ENCODE measurements at regions not wholly inside any gene's neighbourhood (a gene's known extent, or its start where the extent isn't known, plus 50 kb on each side); places are given as distances from the start of the nearest gene placed in this dataset.
A peak's percentile ranks its signal among the peaks of the same experiment; 100 is the strongest.
"Not testable (repeated sequence)": the region's sequence is repeated elsewhere in the genome, so short reads cannot be mapped to it uniquely, and the experiment has no call there.

DNA sequence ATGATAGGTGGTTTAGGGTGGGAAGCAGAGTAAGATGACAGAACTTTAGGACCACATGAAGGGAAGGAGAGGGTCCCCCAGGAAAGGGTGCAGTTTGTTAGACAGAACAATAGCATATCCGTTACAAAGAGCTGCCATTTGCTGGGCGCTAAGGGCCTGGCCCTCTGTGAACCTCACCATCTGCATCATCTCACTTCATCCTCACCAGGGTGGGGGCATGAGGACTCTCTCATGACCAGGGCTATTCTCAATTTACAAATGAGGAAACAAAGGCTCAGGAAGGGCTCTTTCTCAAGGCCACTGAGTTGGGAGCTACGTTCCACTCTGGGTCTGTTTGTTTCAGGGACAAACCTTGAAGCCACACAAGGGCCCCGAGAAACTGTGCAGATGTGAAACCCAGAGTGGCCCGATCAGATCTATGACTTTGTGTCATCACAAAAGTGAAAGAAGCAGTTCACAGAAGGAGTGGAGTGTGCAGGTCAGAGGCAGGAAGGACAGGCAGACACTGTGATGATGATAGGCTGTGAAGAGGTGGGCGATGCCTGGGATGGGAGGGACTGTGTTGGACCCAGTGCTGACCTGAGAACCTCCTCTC lies 304.8 kb upstream of the PLGLB2 start:
- WGBS, 2 donors (ENCODE audit: low coverage in 1 of 2) = 81% methylated on average over 5 of the region's 6 CpGs; no CpG with 5 or more reads in 1 of the 2 donors
- DNase-seq; H3K9me3 ChIP-seq; H3K27ac ChIP-seq; H3K36me3 ChIP-seq; in situ Hi-C loops (cut with MboI; ENCODE audit: low pct_ligation_motif_present in 1 of 4, low pct_unique_long_range_greater_than_20kb in 1 of 4, low sequenced_read_pairs in 3 of 4); H3K27me3 ChIP-seq; H3K4me3 ChIP-seq; H3K4me1 ChIP-seq; intact Hi-C loops (cut with DNase I; ENCODE audit: low total_unique reads): not testable (repeated sequence)

DNA sequence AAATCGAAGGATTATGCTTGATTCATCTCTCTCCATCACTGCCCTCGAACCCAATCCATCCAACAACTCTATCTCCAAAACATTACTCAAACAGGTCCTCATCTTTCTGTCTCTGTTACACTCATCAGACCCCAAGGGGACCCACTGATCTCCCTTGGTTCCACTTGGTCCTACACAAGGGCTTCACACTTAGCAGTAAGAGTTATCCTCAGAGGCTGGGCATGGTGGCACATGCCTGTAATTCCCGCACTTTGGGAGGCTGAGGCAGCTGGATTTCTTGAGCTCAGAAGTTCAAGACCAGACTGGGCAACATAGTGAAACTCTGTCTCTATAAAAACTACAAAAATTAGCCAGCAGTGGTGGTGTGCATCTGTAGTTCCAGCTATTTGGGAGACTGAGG lies 302.9 kb upstream of the PLGLB2 start:
- WGBS, 2 donors (ENCODE audit: low coverage in 1 of 2) = 58 to 67% methylated on average over 1 to 3 of the region's 3 CpGs
- H3K27me3 ChIP-seq; intact Hi-C loops (cut with DNase I; ENCODE audit: low total_unique reads); H3K36me3 ChIP-seq; H3K4me3 ChIP-seq; DNase-seq; H3K9me3 ChIP-seq; H3K4me1 ChIP-seq; H3K27ac ChIP-seq; in situ Hi-C loops (cut with MboI; ENCODE audit: low pct_ligation_motif_present in 1 of 4, low pct_unique_long_range_greater_than_20kb in 1 of 4, low sequenced_read_pairs in 3 of 4): not testable (repeated sequence)

DNA sequence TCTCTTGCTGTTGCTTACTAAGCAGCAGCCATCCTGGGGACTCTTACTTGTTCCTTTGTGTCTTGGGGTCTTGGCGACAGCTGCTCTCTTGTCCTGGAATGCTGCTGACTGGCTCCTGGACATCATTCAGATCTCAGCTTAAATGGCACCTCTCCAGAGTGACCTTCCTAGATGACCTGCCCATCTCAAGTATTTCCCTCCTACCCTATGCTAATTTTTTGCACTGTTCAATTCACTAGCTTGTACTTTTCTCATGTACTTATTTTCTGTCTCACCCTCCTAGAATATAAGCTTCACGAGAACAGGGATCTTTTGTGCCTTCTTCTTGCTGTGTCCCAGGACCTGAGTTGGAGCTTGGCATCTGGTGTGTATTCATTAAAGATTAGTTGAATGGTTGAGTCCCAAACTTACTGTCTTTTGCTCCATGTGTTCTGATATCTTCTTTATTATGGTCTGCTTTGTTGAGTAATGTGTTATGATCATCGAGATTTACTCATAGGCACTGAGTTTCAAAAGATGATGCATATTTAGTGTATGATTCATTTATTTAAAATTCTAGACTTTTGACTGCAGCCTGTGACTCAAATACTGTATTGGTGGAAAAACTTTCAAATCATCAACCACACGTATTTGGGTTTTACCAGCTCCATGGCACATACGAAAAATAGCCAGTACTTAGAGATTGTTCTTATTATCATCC lies 302.1 kb upstream of the PLGLB2 start:
- H3K4me1 ChIP-seq; H3K4me3 ChIP-seq; intact Hi-C loops (cut with DNase I; ENCODE audit: low total_unique reads); DNase-seq; H3K36me3 ChIP-seq; H3K27me3 ChIP-seq; H3K9me3 ChIP-seq; in situ Hi-C loops (cut with MboI; ENCODE audit: low pct_ligation_motif_present in 1 of 4, low pct_unique_long_range_greater_than_20kb in 1 of 4, low sequenced_read_pairs in 3 of 4); H3K27ac ChIP-seq: not testable (repeated sequence)
- WGBS, 2 donors (ENCODE audit: low coverage in 1 of 2) = 50 to 67% methylated on average over 1 of the region's 5 CpGs

DNA sequence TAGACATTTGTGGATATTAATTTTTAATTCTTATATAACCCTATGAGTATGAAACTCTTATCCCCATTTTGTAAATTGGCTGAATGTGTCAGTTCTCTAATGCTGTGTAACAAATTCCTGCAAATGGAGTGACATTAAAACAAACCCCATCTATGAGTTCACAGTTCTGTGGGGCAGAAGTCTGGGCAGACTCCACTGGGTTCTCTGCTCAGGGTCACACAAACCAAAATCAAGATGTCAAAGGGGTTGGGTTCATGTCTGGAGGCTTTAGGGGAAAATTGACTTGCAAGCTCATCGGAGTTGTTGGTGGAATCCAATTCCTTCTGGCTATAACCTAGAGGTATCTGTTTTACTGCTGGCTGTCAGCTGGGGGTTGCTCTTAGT lies 301.6 kb upstream of the PLGLB2 start:
- 40% methylated on average over 1 of the region's 1 CpG; no CpG with 5 or more reads in 1 of the 2 donors for WGBS, 2 donors (ENCODE audit: low coverage in 1 of 2)
- H3K4me3 ChIP-seq; intact Hi-C loops (cut with DNase I; ENCODE audit: low total_unique reads); H3K27ac ChIP-seq; DNase-seq; H3K36me3 ChIP-seq; H3K27me3 ChIP-seq; H3K9me3 ChIP-seq; H3K4me1 ChIP-seq; in situ Hi-C loops (cut with MboI; ENCODE audit: low pct_ligation_motif_present in 1 of 4, low pct_unique_long_range_greater_than_20kb in 1 of 4, low sequenced_read_pairs in 3 of 4): not testable (repeated sequence)

DNA sequence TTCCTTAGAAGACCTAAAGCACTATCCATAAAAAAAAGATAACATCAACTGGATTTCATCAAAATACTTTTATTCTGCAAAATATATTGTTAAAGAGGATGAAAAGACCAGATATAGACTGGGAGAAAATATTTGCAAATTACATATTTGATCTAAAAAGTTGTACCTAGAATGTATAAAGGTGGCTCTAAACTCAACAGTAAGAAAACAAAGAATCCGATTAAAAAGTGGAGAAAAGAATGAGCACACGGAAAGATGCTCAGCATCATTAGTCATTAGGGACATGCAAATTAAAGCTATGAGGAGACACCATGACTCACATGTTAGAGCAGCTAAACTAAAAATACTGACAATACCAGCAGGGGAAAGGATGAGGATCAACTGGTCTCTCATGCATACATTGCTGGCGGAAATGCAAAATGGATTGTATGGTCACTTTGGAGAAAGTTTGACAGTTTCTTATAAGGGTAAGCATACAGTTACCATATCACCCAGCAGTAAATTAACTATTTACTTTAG lies 298.4 kb upstream of the PLGLB2 start:
- in situ Hi-C loops (cut with MboI; ENCODE audit: low pct_ligation_motif_present in 1 of 4, low pct_unique_long_range_greater_than_20kb in 1 of 4, low sequenced_read_pairs in 3 of 4); H3K27me3 ChIP-seq; DNase-seq; H3K4me3 ChIP-seq; H3K27ac ChIP-seq; H3K4me1 ChIP-seq; H3K36me3 ChIP-seq; H3K9me3 ChIP-seq; intact Hi-C loops (cut with DNase I; ENCODE audit: low total_unique reads): not testable (repeated sequence)
- WGBS, 2 donors (ENCODE audit: low coverage in 1 of 2) = 82 to 93% methylated on average over 2 of the region's 3 CpGs

DNA sequence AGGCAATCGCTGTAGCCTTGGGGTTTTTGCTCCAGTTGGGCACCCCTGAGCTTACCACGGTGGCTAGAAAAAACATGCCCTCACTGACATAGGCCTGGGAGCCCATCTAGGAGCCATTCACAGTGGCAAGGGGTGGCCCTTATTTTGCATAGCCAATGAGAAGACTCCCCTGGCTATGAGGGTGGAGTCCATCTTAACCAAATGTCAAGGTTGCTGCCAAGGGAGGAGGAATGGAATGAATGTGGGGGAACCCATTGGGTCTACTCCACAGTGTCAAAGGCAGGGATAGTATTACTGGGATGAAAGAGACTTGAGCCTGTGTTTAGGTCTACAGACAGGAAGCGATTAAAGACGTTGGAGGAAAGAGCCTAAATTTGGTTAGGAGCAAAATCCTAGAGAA lies 295.7 kb upstream of the PLGLB2 start:
- in situ Hi-C loops (cut with MboI; ENCODE audit: low pct_ligation_motif_present in 1 of 4, low pct_unique_long_range_greater_than_20kb in 1 of 4, low sequenced_read_pairs in 3 of 4) = not testable (repeated sequence)

DNA sequence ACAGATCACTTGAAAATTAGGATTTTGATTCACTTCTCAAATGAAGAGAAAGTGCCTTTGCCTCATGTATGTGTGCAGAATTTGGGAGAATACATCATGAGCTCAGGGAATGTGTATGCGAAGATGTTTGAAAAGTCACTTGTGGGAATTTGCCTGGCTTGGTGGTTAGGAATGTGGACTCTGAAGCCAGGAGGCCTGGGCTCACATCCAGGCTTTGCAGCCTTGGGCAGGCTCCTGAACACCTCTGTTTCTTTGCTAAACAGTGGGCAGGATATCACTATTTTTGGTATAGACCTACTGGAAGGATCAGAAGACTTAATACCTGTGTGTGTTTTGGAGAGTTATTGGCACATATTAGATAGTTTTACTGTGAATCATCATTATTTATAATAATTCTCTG lies 295.0 kb upstream of the PLGLB2 start:
- peak overlapping the region in 1 of 4 donors; percentile 5 for H3K27ac ChIP-seq
- H3K9me3 ChIP-seq; H3K4me3 ChIP-seq; intact Hi-C loops (cut with DNase I; ENCODE audit: low total_unique reads); H3K4me1 ChIP-seq; H3K27me3 ChIP-seq; H3K36me3 ChIP-seq; DNase-seq; in situ Hi-C loops (cut with MboI; ENCODE audit: low pct_ligation_motif_present in 1 of 4, low pct_unique_long_range_greater_than_20kb in 1 of 4, low sequenced_read_pairs in 3 of 4): not testable (repeated sequence)
- 60% methylated on average over 1 of the region's 1 CpG; no CpG with 5 or more reads in 1 of the 2 donors for WGBS, 2 donors (ENCODE audit: low coverage in 1 of 2)

More for the DNA sequence above, 295.7 kb upstream of the PLGLB2 start:
- H3K9me3 ChIP-seq; H3K4me1 ChIP-seq; intact Hi-C loops (cut with DNase I; ENCODE audit: low total_unique reads); H3K4me3 ChIP-seq; DNase-seq; H3K36me3 ChIP-seq; H3K27ac ChIP-seq; H3K27me3 ChIP-seq: not testable (repeated sequence)
- 89% methylated on average over 3 of the region's 4 CpGs; no CpG with 5 or more reads in 1 of the 2 donors for WGBS, 2 donors (ENCODE audit: low coverage in 1 of 2)

DNA sequence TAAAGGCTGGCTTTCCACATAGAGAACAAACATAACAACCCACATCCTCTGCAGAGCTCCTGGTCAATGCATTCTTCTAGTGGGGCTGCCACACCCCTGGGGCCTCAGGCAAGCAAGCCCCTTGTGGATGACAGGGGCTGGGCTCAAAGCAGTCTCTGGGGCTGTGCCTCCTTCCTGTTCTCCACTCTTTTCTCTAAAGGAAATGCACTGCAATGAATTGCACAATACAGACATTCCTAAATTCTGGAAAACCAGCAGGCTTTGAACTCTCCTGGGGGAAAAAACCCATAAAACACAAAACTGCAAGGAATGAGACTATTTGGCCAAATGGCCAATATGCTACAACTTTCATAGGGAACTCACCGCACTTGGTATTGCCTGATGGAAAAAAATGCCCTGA lies 293.9 kb upstream of the PLGLB2 start:
- peak overlapping the region; percentile 56 to 63 (median 59) for H3K27ac ChIP-seq
- H3K36me3 ChIP-seq; in situ Hi-C loops (cut with MboI; ENCODE audit: low pct_ligation_motif_present in 1 of 4, low pct_unique_long_range_greater_than_20kb in 1 of 4, low sequenced_read_pairs in 3 of 4): not testable (repeated sequence)

DNA sequence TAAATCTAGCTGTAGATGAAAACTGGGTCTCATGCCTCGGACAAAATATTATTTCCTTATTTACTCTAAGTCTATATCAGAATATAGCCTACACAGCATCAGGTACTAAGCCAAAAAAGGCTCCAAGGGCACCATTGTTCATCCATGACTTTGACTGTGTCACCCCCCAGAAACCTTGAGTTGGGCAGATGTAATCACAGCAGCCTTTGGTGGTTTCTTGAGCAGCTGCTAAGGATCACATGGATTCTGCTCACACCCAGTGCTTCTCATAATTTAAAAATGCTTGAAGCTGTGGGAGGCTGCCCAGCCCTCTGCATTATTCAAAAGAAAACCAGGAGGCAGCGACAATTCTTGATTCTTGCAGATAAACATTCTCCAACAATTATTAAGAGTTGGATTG lies 293.5 kb upstream of the PLGLB2 start:
- DNase-seq; H3K27me3 ChIP-seq; H3K4me3 ChIP-seq; H3K9me3 ChIP-seq; H3K36me3 ChIP-seq; intact Hi-C loops (cut with DNase I; ENCODE audit: low total_unique reads); in situ Hi-C loops (cut with MboI; ENCODE audit: low pct_ligation_motif_present in 1 of 4, low pct_unique_long_range_greater_than_20kb in 1 of 4, low sequenced_read_pairs in 3 of 4); H3K4me1 ChIP-seq: not testable (repeated sequence)
- WGBS, 2 donors (ENCODE audit: low coverage in 1 of 2) = 60 to 69% methylated on average over 1 to 2 of the region's 2 CpGs
- H3K27ac ChIP-seq = peak overlapping the region; percentile 56 to 63 (median 59)

More for the DNA sequence above, 293.9 kb upstream of the PLGLB2 start:
- DNase-seq; H3K27me3 ChIP-seq; H3K4me1 ChIP-seq; H3K9me3 ChIP-seq; intact Hi-C loops (cut with DNase I; ENCODE audit: low total_unique reads); H3K4me3 ChIP-seq: not testable (repeated sequence)
- 71 to 78% methylated on average over 1 of the region's 1 CpG for WGBS, 2 donors (ENCODE audit: low coverage in 1 of 2)

DNA sequence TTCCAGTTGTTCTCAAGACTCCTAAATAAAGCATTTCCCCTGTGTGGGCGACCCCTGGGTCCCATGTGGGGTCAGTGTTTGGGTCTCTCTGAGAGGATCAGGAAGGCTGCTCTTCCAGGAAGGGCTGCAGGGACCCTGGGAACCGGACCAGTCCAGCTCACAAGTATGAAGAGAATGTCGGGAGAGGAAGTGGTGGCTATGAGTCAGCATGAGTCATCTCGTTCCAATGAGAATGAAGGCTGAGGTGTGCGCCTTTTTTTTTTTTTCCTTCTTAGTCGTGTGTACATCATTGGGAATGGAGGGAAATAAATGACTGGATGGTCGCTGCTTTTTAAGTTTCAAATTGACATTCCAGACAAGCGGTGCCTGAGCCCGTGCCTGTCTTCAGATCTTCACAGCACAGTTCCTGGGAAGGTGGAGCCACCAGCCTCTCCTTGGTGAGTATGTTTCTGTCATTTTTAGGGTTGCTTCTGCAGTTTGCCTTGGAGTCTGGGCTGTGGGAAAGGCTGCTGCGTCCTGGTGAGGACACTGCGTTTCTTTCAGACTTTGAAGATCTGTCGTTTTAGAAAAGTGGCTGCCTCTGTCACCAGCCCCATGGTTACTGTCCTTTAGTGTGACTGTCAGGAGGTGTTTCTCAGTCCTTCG lies 292.6 kb upstream of the PLGLB2 start:
- DNase-seq; H3K36me3 ChIP-seq; H3K27me3 ChIP-seq; intact Hi-C loops (cut with DNase I; ENCODE audit: low total_unique reads); in situ Hi-C loops (cut with MboI; ENCODE audit: low pct_ligation_motif_present in 1 of 4, low pct_unique_long_range_greater_than_20kb in 1 of 4, low sequenced_read_pairs in 3 of 4); H3K4me1 ChIP-seq; H3K9me3 ChIP-seq: not testable (repeated sequence)
- peak overlapping the region in 1 of 4 donors; percentile 28 for H3K4me3 ChIP-seq
- peak overlapping the region; percentile 67 to 77 (median 70) for H3K27ac ChIP-seq
- 16% methylated on average over 10 of the region's 13 CpGs; no CpG with 5 or more reads in 1 of the 2 donors for WGBS, 2 donors (ENCODE audit: low coverage in 1 of 2)
